Hepatocyte (in vitro differentiated cells): ENCODE measurements at regions not wholly inside any gene's neighbourhood (a gene's known extent, or its start where the extent isn't known, plus 50 kb on each side); places are given as distances from the start of the nearest gene placed in this dataset.

ENCODE experiments used
- DNase-seq: peaks from one replicate; pipeline ENCODE4 v3.0.0-alpha.2; 2016; ENCODE audit warnings: low spot score
- H2AFZ ChIP-seq: fragments of 200-600 bp; sonication (generic); 2 replicates; pipeline ENCODE4 v1.6.0; 2016; ENCODE audit warnings: antibody characterized with exemption, mild to moderate bottlenecking
- H3K27ac ChIP-seq: fragments of 200-600 bp; sonication (generic); 2 replicates; pipeline ENCODE4 v1.5.1; 2016; ENCODE audit warnings: mild to moderate bottlenecking
- H3K27me3 ChIP-seq: fragments of 200-600 bp; sonication (generic); 2 replicates; pipeline ENCODE4 v1.6.1; 2016
- H3K36me3 ChIP-seq: fragments of 200-600 bp; sonication (generic); replicated peaks from 2 replicates; pipeline ENCODE4 v1.5.1; 2016; ENCODE audit warnings: low read depth; ENCODE audit not compliant: insufficient read depth
- H3K4me1 ChIP-seq: fragments of 200-600 bp; sonication (generic); 2 replicates; pipeline ENCODE4 v1.5.1; 2016; ENCODE audit warnings: mild to moderate bottlenecking, moderate library complexity; ENCODE audit not compliant: insufficient read depth
- H3K4me2 ChIP-seq: fragments of 200-600 bp; sonication (generic); 2 replicates; pipeline ENCODE4 v1.6.0; 2016
- H3K4me3 ChIP-seq: fragments of 200-600 bp; sonication (generic); 2 replicates; pipeline ENCODE4 v1.5.1; 2016; ENCODE audit warnings: mild to moderate bottlenecking
- H3K79me2 ChIP-seq: fragments of 200-600 bp; sonication (generic); 2 replicates; pipeline ENCODE4 v1.6.0; 2017; ENCODE audit warnings: mild to moderate bottlenecking
- H3K9me2 ChIP-seq: fragments of 200-600 bp; sonication (generic); replicated peaks from 2 replicates; pipeline ENCODE4 v1.6.0; 2017; ENCODE audit warnings: mild to moderate bottlenecking; ENCODE audit not compliant: insufficient read depth
- H3K9me3 ChIP-seq: fragments of 200-600 bp; sonication (generic); 2 replicates; pipeline ENCODE4 v1.5.1; 2016; ENCODE audit warnings: low read depth, mild to moderate bottlenecking
- H4K20me1 ChIP-seq: fragments of 200-600 bp; sonication (generic); 2 replicates; pipeline ENCODE4 v1.6.0; 2016; ENCODE audit warnings: mild to moderate bottlenecking; ENCODE audit not compliant: insufficient read depth, poor library complexity, severe bottlenecking
- EZH2 ChIP-seq: fragments of 200-600 bp; sonication (generic); IDR thresholded peaks from 2 replicates; pipeline ENCODE4 v1.6.1; 2016; ENCODE audit warnings: antibody characterized with exemption, mild to moderate bottlenecking, borderline replicate concordance
- EZH2phosphoT487 ChIP-seq: fragments of 200-600 bp; sonication (generic); IDR thresholded peaks from one replicate; pipeline ENCODE4 v1.6.1; 2018; ENCODE audit warnings: antibody characterized with exemption, mild to moderate bottlenecking, low read depth, moderate library complexity; ENCODE audit not compliant: unreplicated experiment, severe bottlenecking
- WGBS: methylation state at CpG from one replicate; pipeline ENCODE4 v1.1.6; 2016; ENCODE audit warnings: low lambda C conversion rate; ENCODE audit errors: missing lambda C conversion rate; 5-methylcytosine and 5-hydroxymethylcytosine counted together
- TF ChIP-seq, protein P1 (sequence below): fragments of 200-600 bp; sonication (generic); IDR thresholded peaks from 2 replicates; pipeline ENCODE4 v1.5.1; 2016; ENCODE audit warnings: antibody characterized with exemption, mild to moderate bottlenecking; ENCODE audit not compliant: poor library complexity

DNA sequence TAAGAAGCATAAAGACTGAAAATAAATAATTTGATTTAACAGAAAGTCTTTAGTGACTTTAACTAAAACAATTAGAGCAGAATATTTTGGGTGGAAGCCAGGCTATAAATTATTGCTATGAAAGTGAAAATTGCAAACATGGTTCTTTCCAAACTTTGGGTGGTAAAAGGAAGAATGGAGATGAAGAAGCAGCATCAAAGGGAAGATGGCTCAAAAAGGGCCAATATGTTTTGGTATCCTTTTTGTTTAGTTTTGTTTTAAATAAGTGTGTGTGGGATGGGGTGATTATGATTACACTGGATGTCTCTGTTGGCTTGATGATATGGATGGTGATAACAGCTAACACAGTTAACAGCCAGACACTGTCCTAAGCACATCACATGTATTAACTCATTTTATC is 153.7 kb downstream of the CYB561 start:
- no peak for TF ChIP-seq EZH2phosphoT487
- TF ChIP-seq, protein P1, sequence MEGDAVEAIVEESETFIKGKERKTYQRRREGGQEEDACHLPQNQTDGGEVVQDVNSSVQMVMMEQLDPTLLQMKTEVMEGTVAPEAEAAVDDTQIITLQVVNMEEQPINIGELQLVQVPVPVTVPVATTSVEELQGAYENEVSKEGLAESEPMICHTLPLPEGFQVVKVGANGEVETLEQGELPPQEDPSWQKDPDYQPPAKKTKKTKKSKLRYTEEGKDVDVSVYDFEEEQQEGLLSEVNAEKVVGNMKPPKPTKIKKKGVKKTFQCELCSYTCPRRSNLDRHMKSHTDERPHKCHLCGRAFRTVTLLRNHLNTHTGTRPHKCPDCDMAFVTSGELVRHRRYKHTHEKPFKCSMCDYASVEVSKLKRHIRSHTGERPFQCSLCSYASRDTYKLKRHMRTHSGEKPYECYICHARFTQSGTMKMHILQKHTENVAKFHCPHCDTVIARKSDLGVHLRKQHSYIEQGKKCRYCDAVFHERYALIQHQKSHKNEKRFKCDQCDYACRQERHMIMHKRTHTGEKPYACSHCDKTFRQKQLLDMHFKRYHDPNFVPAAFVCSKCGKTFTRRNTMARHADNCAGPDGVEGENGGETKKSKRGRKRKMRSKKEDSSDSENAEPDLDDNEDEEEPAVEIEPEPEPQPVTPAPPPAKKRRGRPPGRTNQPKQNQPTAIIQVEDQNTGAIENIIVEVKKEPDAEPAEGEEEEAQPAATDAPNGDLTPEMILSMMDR: no peak
- no peak for TF ChIP-seq EZH2
- H3K36me3 ChIP-seq: no peaks in the 10 kb centered on the region
- H3K4me2 ChIP-seq: no peak overlapping the region
- no peak for DNase-seq
- no peaks in the 10 kb centered on the region for H3K9me3 ChIP-seq
- no peaks in the 10 kb centered on the region for H3K79me2 ChIP-seq
- H3K9me2 ChIP-seq: no peaks in the 10 kb centered on the region
- no peak overlapping the region for H2AFZ ChIP-seq
- H3K27ac ChIP-seq: no peak overlapping the region
- no peak overlapping the region for H3K4me3 ChIP-seq
- no peaks in the 10 kb centered on the region for H3K4me1 ChIP-seq
- no peaks in the 10 kb centered on the region for H4K20me1 ChIP-seq
- no peaks in the 10 kb centered on the region for H3K27me3 ChIP-seq

DNA sequence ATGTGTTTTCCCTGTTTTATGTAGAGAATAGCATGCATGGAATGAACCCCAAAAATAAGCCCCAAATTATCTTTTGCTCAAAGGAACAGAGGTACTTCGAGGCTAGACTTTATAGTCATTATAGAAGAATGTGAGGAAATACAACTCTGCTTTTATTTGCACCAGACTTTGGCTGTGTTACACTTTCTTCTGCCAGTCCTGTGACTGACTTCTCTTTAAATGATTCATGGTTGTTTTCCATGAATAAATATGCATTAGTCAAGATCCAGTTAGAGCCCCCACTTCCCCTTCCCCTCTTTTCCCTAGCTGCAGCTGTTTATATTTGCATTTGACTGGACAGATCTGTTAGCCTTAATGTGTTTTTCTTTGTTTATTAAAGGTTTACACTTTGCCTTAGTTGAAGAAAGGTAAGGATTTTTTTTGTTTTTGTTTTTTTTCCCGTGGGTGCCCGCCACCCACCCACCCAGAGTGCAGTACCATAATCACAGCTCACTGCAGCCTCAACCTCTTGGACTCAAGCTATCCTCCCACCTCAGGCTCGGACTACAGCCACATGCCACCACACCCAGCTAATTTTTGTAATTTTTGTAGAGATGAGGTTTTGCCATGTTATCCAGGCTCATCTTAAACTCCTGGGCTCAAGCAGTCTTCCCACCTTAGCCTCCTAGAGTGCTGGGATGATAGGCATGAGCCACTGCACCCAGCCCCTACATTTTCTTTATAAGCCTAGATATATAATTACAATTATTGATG is 152.6 kb downstream of the CYB561 start:
- no peaks in the 10 kb centered on the region for H3K27me3 ChIP-seq
- 72% methylated on average over 4 of the region's 4 CpGs for WGBS
- no peak overlapping the region for H3K4me2 ChIP-seq

DNA sequence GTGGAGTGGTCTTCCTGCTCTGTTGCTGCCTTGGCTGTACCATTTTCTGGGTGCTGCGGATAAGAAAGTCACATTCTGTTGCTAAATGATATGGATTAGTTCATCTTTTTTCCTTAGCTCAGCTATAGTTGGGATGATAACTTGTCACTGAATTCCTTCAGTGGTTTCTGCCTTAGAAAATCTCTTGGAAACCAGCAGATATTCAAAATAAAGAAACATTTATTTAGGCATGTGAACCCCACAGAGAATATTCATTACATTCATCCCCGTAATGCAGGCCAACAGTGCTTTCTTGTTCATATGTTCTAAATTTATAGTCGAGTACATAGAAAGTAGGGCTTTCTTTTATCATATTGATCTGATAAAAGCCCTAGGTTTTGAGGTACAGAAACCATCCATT is 151.3 kb downstream of the CYB561 start:
- no peak overlapping the region for H2AFZ ChIP-seq
- 88% methylated on average over 3 of the region's 3 CpGs for WGBS

More for the DNA sequence above, 152.6 kb downstream of the CYB561 start:
- H3K27ac ChIP-seq: no peak overlapping the region
- H3K4me3 ChIP-seq: no peak overlapping the region
- H3K9me2 ChIP-seq: no peaks in the 10 kb centered on the region
- H2AFZ ChIP-seq: no peak overlapping the region
- H3K36me3 ChIP-seq: no peaks in the 10 kb centered on the region
- DNase-seq: no peak
- no peaks in the 10 kb centered on the region for H4K20me1 ChIP-seq
- TF ChIP-seq EZH2phosphoT487 (no peak), EZH2 (no peak)
- TF ChIP-seq, protein P1: no peak
- H3K79me2 ChIP-seq: no peaks in the 10 kb centered on the region
- no peaks in the 10 kb centered on the region for H3K4me1 ChIP-seq
- H3K9me3 ChIP-seq: no peaks in the 10 kb centered on the region

More for the DNA sequence above, 151.3 kb downstream of the CYB561 start:
- Histone ChIP-seq H3K4me1 (no peaks in the 10 kb centered on the region), H4K20me1 (no peaks in the 10 kb centered on the region), H3K27ac (no peak overlapping the region), H3K4me3 (no peak overlapping the region), H3K27me3 (no peaks in the 10 kb centered on the region), H3K9me2 (no peaks in the 10 kb centered on the region), H3K9me3 (no peaks in the 10 kb centered on the region), H3K4me2 (no peak overlapping the region), H3K79me2 (no peaks in the 10 kb centered on the region), H3K36me3 (no peaks in the 10 kb centered on the region)
- TF ChIP-seq, protein P1: no peak
- TF ChIP-seq EZH2phosphoT487 (no peak), EZH2 (no peak)
- no peak for DNase-seq
